Fibroblast of lung (primary cell): ENCODE measurements at regions not wholly inside any gene's neighbourhood (a gene's known extent, or its start where the extent isn't known, plus 50 kb on each side); places are given as distances from the start of the nearest gene placed in this dataset.

Experiments used
- DNase-seq, 2 donors: peaks; one replicate each; pipeline versions ENCODE4 v3.0.0 to v3.0.0-alpha.2; 2010; ENCODE audit warnings: low read depth in 2 of 2
- H2AFZ ChIP-seq: 2 replicates; pipeline ENCODE4 v1.5.1; 2012; ENCODE audit warnings: low read length, control low read depth, inconsistent platforms
- H3K27ac ChIP-seq: 2 replicates; pipeline ENCODE4 v1.5.1; 2011; ENCODE audit warnings: low read length, control low read depth; ENCODE audit not compliant: insufficient read depth
- H3K27me3 ChIP-seq: 2 replicates; pipeline ENCODE4 v1.5.1; 2011; ENCODE audit warnings: mild to moderate bottlenecking, low read length; ENCODE audit not compliant: control insufficient read depth, insufficient read depth
- H3K36me3 ChIP-seq: 2 replicates; pipeline ENCODE4 v1.5.1; 2011; ENCODE audit warnings: low read length; ENCODE audit not compliant: control insufficient read depth, insufficient read depth
- H3K4me1 ChIP-seq: 2 replicates; pipeline ENCODE4 v1.5.1; 2011; ENCODE audit warnings: low read length; ENCODE audit not compliant: control insufficient read depth, insufficient read depth; ENCODE audit errors: extremely low read depth
- H3K4me2 ChIP-seq: 2 replicates; pipeline ENCODE4 v1.5.1; 2011; ENCODE audit warnings: low read length, control low read depth; ENCODE audit not compliant: insufficient read depth; ENCODE audit errors: extremely low read depth
- H3K4me3 ChIP-seq, 4 experiments: fragments of 200-600 bp in 1 of 4; sonication (generic) in 1 of 4; replicated peaks in 1 of 4; 2 replicates each; pipeline ENCODE4 v1.5.1; 2011 to 2016; ENCODE audit warnings: low read length in 4 of 4, low read depth in 3 of 4, mild to moderate bottlenecking in 3 of 4, control low read depth in 2 of 4, inconsistent platforms in 1 of 4, mixed read lengths in 1 of 4; ENCODE audit not compliant: insufficient read depth in 1 of 4; ENCODE audit errors: control extremely low read depth in 1 of 4
- H3K79me2 ChIP-seq: 2 replicates; pipeline ENCODE4 v1.5.1; 2012; ENCODE audit warnings: mild to moderate bottlenecking, low read length, inconsistent platforms; ENCODE audit not compliant: control insufficient read depth, insufficient read depth
- H3K9ac ChIP-seq: 2 replicates; pipeline ENCODE4 v1.5.1; 2011; ENCODE audit warnings: mild to moderate bottlenecking, low read length, control low read depth; ENCODE audit not compliant: insufficient read depth
- H3K9me3 ChIP-seq: 2 replicates; pipeline ENCODE4 v1.5.1; 2012; ENCODE audit warnings: low read depth, low read length; ENCODE audit not compliant: control insufficient read depth, insufficient read depth
- H4K20me1 ChIP-seq: 2 replicates; pipeline ENCODE4 v1.5.1; 2011; ENCODE audit warnings: low read length; ENCODE audit not compliant: control insufficient read depth, insufficient read depth; ENCODE audit errors: extremely low read depth
- EZH2 ChIP-seq: IDR thresholded peaks from 2 replicates; pipeline ENCODE4 v1.5.1; 2012; ENCODE audit warnings: low read length, control low read depth, mild to moderate bottlenecking; ENCODE audit errors: missing control alignments
- TF ChIP-seq, protein P1 (sequence below), 2 donors: IDR thresholded peaks in 1 of 2; conservative IDR thresholded peaks in 1 of 2; 1 replicate in 1 of 2; 2 replicates in 1 of 2; pipeline ENCODE4 v1.5.1; 2011 to 2012; ENCODE audit warnings: low read length in 2 of 2, control low read depth in 1 of 2, inconsistent platforms in 1 of 2, low read depth in 1 of 2, mild to moderate bottlenecking in 1 of 2

DNA sequence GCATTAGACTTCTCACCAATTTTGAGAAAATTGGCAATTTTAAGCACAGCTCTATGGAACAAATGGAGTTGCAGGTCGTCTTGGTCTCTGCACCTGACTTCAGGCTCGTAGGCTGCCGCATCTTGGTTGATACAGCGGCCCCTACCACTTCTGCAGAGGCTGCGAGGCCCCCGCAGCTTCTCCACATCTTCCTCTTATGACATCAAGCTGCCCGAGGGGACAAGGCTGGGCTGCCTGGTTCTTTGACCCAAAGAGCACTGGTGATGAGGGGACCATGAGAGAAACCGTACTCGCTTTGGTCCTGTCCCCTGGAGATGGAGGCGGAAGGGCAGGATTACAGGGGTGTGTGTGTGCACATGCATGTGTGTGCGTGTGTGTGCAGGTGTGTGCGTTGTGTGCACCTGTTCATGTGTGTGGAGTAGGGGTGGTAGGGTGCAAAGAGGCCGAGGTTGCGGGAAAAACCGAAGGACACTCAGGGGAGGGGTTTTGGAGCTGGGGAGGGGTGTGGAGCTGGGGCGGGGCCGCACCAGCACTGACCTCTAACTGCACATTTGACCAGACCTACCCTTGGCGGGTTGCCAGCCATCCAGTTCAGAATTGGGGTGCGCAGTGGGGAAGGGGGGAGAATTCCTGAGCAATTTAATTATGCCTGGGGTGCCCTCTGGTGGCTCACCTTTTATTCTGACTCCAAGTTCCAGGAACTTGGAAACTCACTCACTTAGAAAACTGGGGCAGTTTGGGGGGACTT is 65.1 kb upstream of the ARHGEF7 start:
- Histone ChIP-seq H3K36me3 (no peaks in the 10 kb centered on the region), H3K9me3 (no peaks in the 10 kb centered on the region), H3K27me3 (no peaks in the 10 kb centered on the region), H3K4me1 (no peaks in the 10 kb centered on the region), H4K20me1 (no peaks in the 10 kb centered on the region), H3K27ac (no peak overlapping the region), H3K79me2 (no peaks in the 10 kb centered on the region), H3K4me2 (no peak overlapping the region), H3K9ac (no peak overlapping the region), H3K4me3 (no peak overlapping the region), H2AFZ (no peak overlapping the region)
- TF ChIP-seq, protein P1, sequence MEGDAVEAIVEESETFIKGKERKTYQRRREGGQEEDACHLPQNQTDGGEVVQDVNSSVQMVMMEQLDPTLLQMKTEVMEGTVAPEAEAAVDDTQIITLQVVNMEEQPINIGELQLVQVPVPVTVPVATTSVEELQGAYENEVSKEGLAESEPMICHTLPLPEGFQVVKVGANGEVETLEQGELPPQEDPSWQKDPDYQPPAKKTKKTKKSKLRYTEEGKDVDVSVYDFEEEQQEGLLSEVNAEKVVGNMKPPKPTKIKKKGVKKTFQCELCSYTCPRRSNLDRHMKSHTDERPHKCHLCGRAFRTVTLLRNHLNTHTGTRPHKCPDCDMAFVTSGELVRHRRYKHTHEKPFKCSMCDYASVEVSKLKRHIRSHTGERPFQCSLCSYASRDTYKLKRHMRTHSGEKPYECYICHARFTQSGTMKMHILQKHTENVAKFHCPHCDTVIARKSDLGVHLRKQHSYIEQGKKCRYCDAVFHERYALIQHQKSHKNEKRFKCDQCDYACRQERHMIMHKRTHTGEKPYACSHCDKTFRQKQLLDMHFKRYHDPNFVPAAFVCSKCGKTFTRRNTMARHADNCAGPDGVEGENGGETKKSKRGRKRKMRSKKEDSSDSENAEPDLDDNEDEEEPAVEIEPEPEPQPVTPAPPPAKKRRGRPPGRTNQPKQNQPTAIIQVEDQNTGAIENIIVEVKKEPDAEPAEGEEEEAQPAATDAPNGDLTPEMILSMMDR (conservative IDR thresholded peaks at IDR 0.05 in 1 of 2, IDR thresholded peaks at IDR 0.05 in 1 of 2; ENCODE audit: low read depth in 1 of 2, low read length in 2 of 2), result peak; percentile 56 to 62
- TF ChIP-seq EZH2, result no peak
- peak in 1 of 2 donors; percentile 50 for DNase-seq

DNA sequence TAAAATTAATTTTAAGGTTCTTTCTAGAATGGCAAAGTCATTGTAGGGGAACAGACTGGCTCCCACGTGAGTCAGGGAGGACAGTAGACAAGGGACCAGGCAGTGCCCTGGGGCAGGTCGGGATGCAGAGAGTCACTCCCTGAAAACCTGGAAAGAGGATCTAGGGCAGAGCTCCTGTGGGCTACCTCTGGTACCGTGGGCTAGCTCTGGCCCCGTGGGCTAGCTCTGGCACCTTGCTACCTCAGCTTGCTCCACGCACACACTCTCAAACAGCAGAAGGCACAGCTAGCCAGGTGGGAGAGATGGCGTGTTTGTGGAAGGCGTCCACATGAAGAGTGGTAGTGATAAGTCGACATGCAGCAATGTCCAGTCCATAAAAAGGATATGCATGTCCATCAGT is 66.7 kb upstream of the ARHGEF7 start:
- DNase-seq, result no peak
- Histone ChIP-seq H2AFZ (no peak overlapping the region), H3K9me3 (no peaks in the 10 kb centered on the region), H3K4me1 (peaks cover 4% of the 10 kb centered on the region), H3K27me3 (no peaks in the 10 kb centered on the region), H3K27ac (no peak overlapping the region), H3K4me3 (no peak overlapping the region), H3K36me3 (no peaks in the 10 kb centered on the region), H3K79me2 (no peaks in the 10 kb centered on the region), H4K20me1 (no peaks in the 10 kb centered on the region), H3K4me2 (no peak overlapping the region), H3K9ac (no peak overlapping the region)
- TF ChIP-seq EZH2, result no peak
- TF ChIP-seq, protein P1 (conservative IDR thresholded peaks at IDR 0.05 in 1 of 2, IDR thresholded peaks at IDR 0.05 in 1 of 2; ENCODE audit: low read depth in 1 of 2, low read length in 2 of 2), result no peak

DNA sequence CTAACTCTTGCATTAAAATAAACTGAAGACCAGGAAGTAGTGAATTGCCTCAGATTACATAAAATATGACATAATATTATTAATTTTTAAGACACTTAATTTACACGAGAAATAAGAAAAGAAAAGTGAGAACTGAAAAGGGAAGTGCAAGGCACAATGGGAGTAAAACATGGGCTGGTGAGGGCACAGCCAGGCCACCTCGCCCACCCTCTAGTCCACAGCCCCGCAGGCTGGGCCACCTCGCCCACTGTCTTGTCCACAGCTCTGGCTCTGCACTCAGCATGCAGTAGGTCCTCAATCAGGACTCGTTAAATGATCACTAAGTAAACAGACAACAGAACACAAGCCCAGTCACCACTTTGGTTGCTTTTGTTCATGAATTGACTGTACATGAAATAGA is 67.8 kb upstream of the ARHGEF7 start:
- H3K79me2 ChIP-seq, result no peaks in the 10 kb centered on the region
- H3K27ac ChIP-seq, result no peak overlapping the region
- no peaks in the 10 kb centered on the region for H3K27me3 ChIP-seq
- TF ChIP-seq, protein P1 (conservative IDR thresholded peaks at IDR 0.05 in 1 of 2, IDR thresholded peaks at IDR 0.05 in 1 of 2; ENCODE audit: low read depth in 1 of 2, low read length in 2 of 2), result no peak
- no peak for TF ChIP-seq EZH2
- peak overlapping the region; percentile 6 for H2AFZ ChIP-seq
- H3K9ac ChIP-seq, result no peak overlapping the region
- H3K36me3 ChIP-seq, result no peaks in the 10 kb centered on the region
- H3K4me2 ChIP-seq, result no peak overlapping the region
- H3K4me3 ChIP-seq, result no peak overlapping the region
- H3K4me1 ChIP-seq, result peaks cover 4% of the 10 kb centered on the region
- no peaks in the 10 kb centered on the region for H4K20me1 ChIP-seq
- DNase-seq, result no peak
- no peaks in the 10 kb centered on the region for H3K9me3 ChIP-seq
